Motor neuron (in vitro differentiated cells): ENCODE measurements at regions not wholly inside any gene's neighbourhood (a gene's known extent, or its start where the extent isn't known, plus 50 kb on each side); places are given as distances from the start of the nearest gene placed in this dataset.
A peak's percentile ranks its signal among the peaks of the same experiment; 100 is the strongest.

Experiments used
- ATAC-seq, 8 experiments: fragments of 200-7000 bp; cut with Tn5 transposase; replicated peaks in 6 of 8; 2 replicates each; pipeline ENCODE4 v1.8.0; 2021; ENCODE audit warnings: mild to moderate bottlenecking in 8 of 8, moderate library complexity in 8 of 8
- H3K27ac ChIP-seq, 2 donors: fragments of 250-450 bp; sonication (Bioruptor Pico); 2 replicates each; pipeline ENCODE4 v1.9.0; 2021; ENCODE audit warnings: antibody characterized with exemption in 2 of 2, mild to moderate bottlenecking in 2 of 2, moderate library complexity in 1 of 2
- H3K4me1 ChIP-seq, 2 donors: fragments of 250-450 bp; sonication (Bioruptor Pico); replicated peaks in 1 of 2; 2 replicates each; pipeline ENCODE4 v1.6.1; 2021; ENCODE audit warnings: antibody characterized with exemption in 2 of 2, mild to moderate bottlenecking in 2 of 2, moderate library complexity in 1 of 2
- H3K4me3 ChIP-seq, 5 donors: fragments of 250-450 bp; sonication (Bioruptor Pico); 2 replicates each; pipeline ENCODE4 v1.9.0; 2021; ENCODE audit warnings: antibody characterized with exemption in 5 of 5, mild to moderate bottlenecking in 5 of 5, moderate library complexity in 4 of 5
- WGBS, 10 experiments: fragments of 450-650 bp; shearing (Covaris generic); methylation state at CpG; one replicate each; pipeline ENCODE4 v1.0.0; 2022; 5-methylcytosine and 5-hydroxymethylcytosine counted together
- in situ Hi-C, 9 experiments: fragments of 400-800 bp; cut with MboI; loops; one replicate each; pipeline ENCODE4 v1.15.0; 2021; ENCODE audit warnings: low sequenced_read_pairs in 9 of 9, low pct_unique_long_range_greater_than_20kb in 2 of 9; ENCODE audit not compliant: unreplicated experiment in 9 of 9

- in situ Hi-C loops: loop anchor here in 1 of 9 experiments (25.0 kb wide), 1 partner anchor 1025 kb away; no protein-coding TSS in a partner anchor
- peak in 3 of 8 experiments; percentile 14 to 57 (median 28) for ATAC-seq
These were observed 598.2 kb downstream of the PRELID2 start for GRCh38 chr5:145236983-145237382.

GRCh38 chr5:145236127-145236526 is 599.0 kb downstream of the PRELID2 start:
- Histone ChIP-seq H3K4me3 (no peak overlapping the region), H3K27ac (no peak overlapping the region), H3K4me1 (peaks cover 0 to 4% of the 10 kb centered on the region in 2 donors)
- ATAC-seq: peak in 2 of 8 experiments; percentile 31 to 64
- 0 to 100% (median 83%) methylated on average over 1 of the region's 1 CpG; no CpG with 5 or more reads in 5 of the 10 experiments for WGBS, 10 experiments
- in situ Hi-C loops: loop anchor here in 1 of 9 experiments (25.0 kb wide), 1 partner anchor 1024 kb away; no protein-coding TSS in a partner anchor

More at GRCh38 chr5:145236983-145237382, 598.2 kb downstream of the PRELID2 start:
- Histone ChIP-seq H3K27ac (no peak overlapping the region), H3K4me3 (no peak overlapping the region), H3K4me1 (peaks cover 0 to 8% of the 10 kb centered on the region in 2 donors)

DNA sequence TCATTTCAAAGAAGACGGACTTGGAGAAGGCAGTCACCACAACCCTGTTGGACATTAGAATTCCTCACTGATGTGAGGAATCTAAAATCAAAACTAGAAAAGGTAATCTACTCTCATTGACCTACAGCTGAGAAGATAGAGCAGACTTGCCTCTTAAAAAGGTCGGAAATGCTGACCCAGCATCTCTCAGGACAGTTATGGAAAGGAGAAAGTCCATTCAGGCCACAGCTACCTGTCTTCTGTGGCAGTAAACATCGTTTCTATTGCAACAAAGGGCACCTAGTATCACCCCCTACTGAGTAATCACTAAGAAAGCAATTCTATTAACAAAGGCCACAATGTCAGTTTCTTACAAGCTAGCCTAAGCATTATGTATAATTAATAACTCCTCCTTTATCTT is 601.7 kb downstream of the PRELID2 start:
- no peak overlapping the region for H3K4me3 ChIP-seq
- H3K4me1 ChIP-seq: peaks cover 0 to 4% of the 10 kb centered on the region in 2 donors
- in situ Hi-C loops: loop anchor here in 1 of 9 experiments (25.0 kb wide), 1 partner anchor 1021 kb away; no protein-coding TSS in a partner anchor
- no peak overlapping the region for H3K27ac ChIP-seq
- ATAC-seq: no peak
- WGBS, 10 experiments: 0 to 100% (median 67%) methylated on average over 1 to 3 of the region's 3 CpGs; no CpG with 5 or more reads in 2 of the 10 experiments

DNA sequence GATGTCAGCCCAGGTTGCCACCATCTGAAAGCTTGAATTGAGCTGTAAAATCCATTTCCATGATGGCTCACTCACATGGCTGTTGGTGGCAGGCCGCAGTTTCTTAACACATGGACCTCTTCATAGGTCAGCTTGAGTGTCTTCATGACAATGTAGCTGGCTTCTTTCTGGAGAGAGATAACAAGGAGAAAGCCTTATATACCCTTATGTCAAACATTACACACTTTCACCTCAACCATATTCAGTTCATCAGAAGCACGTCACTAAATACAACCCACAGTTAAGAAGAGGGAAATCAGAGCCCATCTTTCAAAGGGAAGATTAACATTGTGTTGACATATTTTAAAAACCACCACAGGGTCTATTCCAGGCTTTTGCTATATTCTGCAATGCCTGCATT is 604.4 kb downstream of the PRELID2 start:
- H3K27ac ChIP-seq: no peak overlapping the region
- in situ Hi-C loops: loop anchor here in 1 of 9 experiments (25.0 kb wide), 1 partner anchor 1018 kb away; no protein-coding TSS in a partner anchor
- H3K4me1 ChIP-seq: no peaks in the 10 kb centered on the region
- 40 to 100% (median 80%) methylated on average over 1 to 2 of the region's 2 CpGs; no CpG with 5 or more reads in 1 of the 10 experiments for WGBS, 10 experiments
- ATAC-seq: no peak
- no peak overlapping the region for H3K4me3 ChIP-seq

DNA sequence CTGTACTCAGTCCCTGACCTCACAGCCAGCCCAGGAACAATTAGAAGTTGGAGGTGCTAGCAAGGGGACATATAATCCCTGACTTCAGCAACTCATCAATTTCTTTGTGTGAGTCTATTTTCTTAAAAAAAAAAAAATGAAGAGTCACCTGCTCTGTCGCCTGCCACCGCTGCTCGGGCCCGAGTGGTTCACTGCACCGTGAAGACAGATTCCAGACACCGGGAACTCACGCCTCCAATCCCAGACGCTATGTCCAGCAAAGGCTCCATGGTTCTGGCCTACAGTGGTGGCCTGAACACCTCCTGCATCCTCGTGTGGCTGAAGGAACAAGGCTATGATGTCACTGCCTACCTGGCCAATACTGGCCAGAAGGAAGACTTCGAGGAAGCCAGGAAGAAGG is 606.6 kb downstream of the PRELID2 start:
- 60 to 94% (median 86%) methylated on average over 1 to 9 of the region's 10 CpGs; no CpG with 5 or more reads in 3 of the 10 experiments for WGBS, 10 experiments
- in situ Hi-C loops: loop anchor here in 1 of 9 experiments (25.0 kb wide), 1 partner anchor 1016 kb away; no protein-coding TSS in a partner anchor

GRCh38 chr5:145227881-145228280 is 607.3 kb downstream of the PRELID2 start:
- in situ Hi-C loops: loop anchor here in 1 of 9 experiments (25.0 kb wide), 1 partner anchor 1016 kb away; no protein-coding TSS in a partner anchor
- ATAC-seq: no peak

More for the DNA sequence above, 606.6 kb downstream of the PRELID2 start:
- Histone ChIP-seq H3K4me3 (no peak overlapping the region), H3K4me1 (no peaks in the 10 kb centered on the region), H3K27ac (no peak overlapping the region)
- no peak for ATAC-seq

DNA sequence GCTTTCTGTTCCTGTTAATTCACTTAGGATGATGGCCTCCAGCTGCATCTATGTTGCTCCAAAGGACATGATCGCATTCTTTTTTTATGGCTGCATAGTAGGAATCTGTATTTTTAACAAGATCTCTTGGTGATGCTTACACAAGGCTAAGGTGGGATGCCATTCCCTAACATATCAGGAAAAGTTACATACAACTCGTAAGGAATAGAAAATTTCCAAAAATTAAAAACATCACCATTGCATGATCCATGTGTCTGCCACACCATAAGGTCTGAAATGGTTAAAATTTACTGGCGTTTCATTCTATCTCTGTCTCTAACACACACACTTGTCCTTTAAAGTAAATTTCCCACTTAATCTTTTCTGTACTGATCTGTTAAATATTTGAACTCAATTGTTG is 608.4 kb downstream of the PRELID2 start:
- in situ Hi-C loops: loop anchor here in 1 of 9 experiments (25.0 kb wide), 1 partner anchor 1014 kb away; no protein-coding TSS in a partner anchor
- Histone ChIP-seq H3K4me1 (no peaks in the 10 kb centered on the region), H3K27ac (no peak overlapping the region), H3K4me3 (no peak overlapping the region)
- ATAC-seq: no peak
- WGBS, 10 experiments: 8 to 93% (median 85%) methylated on average over 2 to 3 of the region's 3 CpGs

More at GRCh38 chr5:145227881-145228280, 607.3 kb downstream of the PRELID2 start:
- Histone ChIP-seq H3K27ac (no peak overlapping the region), H3K4me3 (no peak overlapping the region), H3K4me1 (no peaks in the 10 kb centered on the region)
- 0 to 100% (median 86%) methylated on average over 1 to 2 of the region's 2 CpGs; no CpG with 5 or more reads in 4 of the 10 experiments for WGBS, 10 experiments

GRCh38 chr5:145225529-145225928 is 609.6 kb downstream of the PRELID2 start:
- in situ Hi-C loops: loop anchor here in 1 of 9 experiments (25.0 kb wide), 1 partner anchor 1013 kb away; no protein-coding TSS in a partner anchor
- H3K4me3 ChIP-seq: no peak overlapping the region
- no peaks in the 10 kb centered on the region for H3K4me1 ChIP-seq
- no peak overlapping the region for H3K27ac ChIP-seq
- no peak for ATAC-seq
- 80 to 100% (median 100%) methylated on average over 1 of the region's 1 CpG; no CpG with 5 or more reads in 7 of the 10 experiments for WGBS, 10 experiments

DNA sequence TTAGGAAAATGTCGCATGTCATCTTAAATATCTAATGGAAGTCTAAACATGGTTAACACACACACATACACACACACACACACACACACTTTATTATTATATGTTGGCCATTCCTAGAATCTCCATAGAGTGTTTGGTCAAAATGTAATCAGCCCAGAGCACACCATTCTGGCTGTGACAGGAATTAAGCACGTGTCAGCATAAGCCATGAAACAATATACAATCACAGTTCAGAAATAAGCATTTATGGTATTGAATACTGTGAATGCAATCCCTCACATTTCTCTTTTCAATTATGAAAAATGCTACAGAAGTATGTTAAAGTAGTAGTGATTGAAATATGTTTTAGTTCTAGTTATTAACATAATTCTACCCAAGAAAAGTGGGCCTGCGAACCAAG is 611.6 kb downstream of the PRELID2 start:
- no peaks in the 10 kb centered on the region for H3K4me1 ChIP-seq
- in situ Hi-C loops: no loop called here
- H3K27ac ChIP-seq: no peak overlapping the region
- 48 to 100% (median 100%) methylated on average over 1 to 3 of the region's 3 CpGs for WGBS, 10 experiments
- H3K4me3 ChIP-seq: no peak overlapping the region
- ATAC-seq: no peak

DNA sequence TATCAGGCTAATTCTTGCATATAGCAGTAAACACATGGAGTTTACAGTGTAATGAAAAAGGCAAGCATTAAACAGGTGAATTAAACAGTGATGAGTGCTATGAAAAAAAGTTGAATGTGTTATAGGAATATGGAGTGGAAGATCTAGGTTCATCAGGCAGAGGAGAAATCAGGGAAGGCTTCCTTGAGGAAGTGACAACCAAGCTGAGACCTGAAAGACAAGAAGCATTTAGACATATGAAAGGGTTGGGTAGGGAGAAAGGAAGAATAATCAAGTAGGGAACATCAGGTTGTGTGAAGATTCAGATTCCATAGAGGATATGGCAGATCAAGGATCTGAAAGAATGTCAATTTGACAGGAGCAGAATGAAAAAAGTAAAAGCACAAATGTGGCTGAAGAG is 612.5 kb downstream of the PRELID2 start:
- Histone ChIP-seq H3K4me1 (no peaks in the 10 kb centered on the region), H3K4me3 (no peak overlapping the region), H3K27ac (no peak overlapping the region)
- ATAC-seq: no peak
- in situ Hi-C loops: no loop called here

DNA sequence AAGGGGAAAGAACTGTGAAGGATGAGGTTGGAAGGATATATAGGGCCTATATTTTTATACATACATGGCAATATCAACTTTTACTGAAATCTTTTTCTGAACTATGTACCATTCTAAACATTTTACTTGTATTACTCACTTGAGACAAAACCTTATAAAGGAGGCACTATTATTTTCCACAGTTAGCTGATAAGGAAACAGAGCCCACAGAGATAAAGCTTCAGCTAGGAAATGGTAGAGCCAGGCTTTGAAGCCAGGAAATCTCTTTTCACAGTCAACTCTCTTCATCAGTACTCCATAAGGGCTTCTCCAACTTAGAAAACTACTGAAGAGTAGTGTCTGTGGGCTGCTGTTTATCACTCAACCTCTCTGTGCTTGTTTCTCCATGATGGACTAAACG is 613.7 kb downstream of the PRELID2 start:
- in situ Hi-C loops: no loop called here
- WGBS, 10 experiments: 100% methylated on average over 1 of the region's 1 CpG; no CpG with 5 or more reads in 5 of the 10 experiments
- Histone ChIP-seq H3K4me3 (no peak overlapping the region), H3K27ac (no peak overlapping the region), H3K4me1 (no peaks in the 10 kb centered on the region)
- no peak for ATAC-seq

DNA sequence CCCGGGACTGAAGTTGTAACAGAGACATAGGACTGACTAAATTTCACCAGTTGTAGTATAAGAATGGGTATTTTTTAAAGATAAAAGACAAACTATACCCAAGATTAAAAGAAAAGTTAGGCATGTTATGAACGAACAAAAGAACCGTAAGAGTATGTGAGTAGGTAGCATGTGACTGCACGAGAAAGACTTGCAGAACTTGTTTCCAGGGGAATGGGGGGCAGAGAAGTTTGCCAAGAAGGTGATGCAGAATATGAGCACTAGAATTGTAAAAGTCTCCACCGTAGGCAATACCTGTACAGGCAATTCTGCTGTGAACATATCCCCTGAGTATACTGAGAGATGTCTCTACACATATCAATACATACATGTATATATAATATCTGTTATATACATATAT is 614.7 kb downstream of the PRELID2 start:
- in situ Hi-C loops: no loop called here

DNA sequence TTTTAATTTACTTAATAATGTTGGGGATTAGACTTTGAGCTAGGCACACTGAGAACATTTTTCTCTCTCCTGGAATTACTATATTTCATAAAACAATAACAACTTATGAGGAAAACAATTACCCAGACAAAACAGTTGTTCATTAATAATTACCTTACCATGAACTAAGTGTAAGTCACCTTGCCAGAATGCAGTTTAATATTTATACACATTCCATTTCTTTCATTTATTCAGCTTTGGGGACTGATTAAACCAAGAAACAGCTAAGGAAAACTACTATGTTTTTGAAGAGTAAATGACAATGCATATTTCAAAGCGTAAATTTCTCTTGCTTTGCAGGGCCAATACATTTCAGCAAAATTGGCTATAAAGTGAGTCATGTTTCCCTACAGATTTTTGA is 616.2 kb downstream of the PRELID2 start:
- no peaks in the 10 kb centered on the region for H3K4me1 ChIP-seq
- in situ Hi-C loops: no loop called here
- 33 to 100% (median 100%) methylated on average over 1 of the region's 1 CpG; no CpG with 5 or more reads in 2 of the 10 experiments for WGBS, 10 experiments
- H3K4me3 ChIP-seq: no peak overlapping the region
- H3K27ac ChIP-seq: no peak overlapping the region
- ATAC-seq: no peak

More for the DNA sequence above, 614.7 kb downstream of the PRELID2 start:
- 58 to 100% (median 82%) methylated on average over 2 to 5 of the region's 5 CpGs for WGBS, 10 experiments
- ATAC-seq: no peak
- Histone ChIP-seq H3K4me1 (no peaks in the 10 kb centered on the region), H3K4me3 (no peak overlapping the region), H3K27ac (no peak overlapping the region)

DNA sequence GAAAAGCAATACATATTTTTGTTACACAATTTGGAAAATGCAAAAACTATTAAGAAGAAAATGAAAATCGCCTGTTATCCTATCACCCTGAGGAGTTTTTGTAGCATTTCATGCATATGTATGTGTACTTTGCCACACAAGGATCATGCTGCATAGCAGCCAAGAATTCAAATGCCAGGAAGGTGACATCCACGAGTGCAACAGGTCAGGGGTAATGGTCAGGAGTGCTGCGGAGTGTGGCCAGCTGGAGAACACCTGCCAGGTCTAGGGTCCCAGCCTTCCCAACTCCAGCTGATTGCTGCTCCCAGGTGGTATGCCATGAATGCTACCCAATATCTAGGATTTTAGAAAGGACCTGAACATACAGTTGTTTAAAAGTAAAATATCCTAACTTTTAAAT is 617.1 kb downstream of the PRELID2 start:
- Histone ChIP-seq H3K4me3 (no peak overlapping the region), H3K27ac (no peak overlapping the region), H3K4me1 (no peaks in the 10 kb centered on the region)
- WGBS, 10 experiments: 5 to 87% (median 77%) methylated on average over 1 to 3 of the region's 3 CpGs
- in situ Hi-C loops: no loop called here
- ATAC-seq: no peak
